HepG2 (cell line): ENCODE measurements at regions not wholly inside any gene's neighbourhood (a gene's known extent, or its start where the extent isn't known, plus 50 kb on each side); places are given as distances from the start of the nearest gene placed in this dataset.

Experiments used
- ATAC-seq: fragments of 200-7000 bp; cut with Tn5 transposase; 3 replicates; pipeline ENCODE4 v1.9.1; 2020; ENCODE audit warnings: mild to moderate bottlenecking, moderate library complexity
- BruUV-seq: library from RNA; stranded (reverse); fragments of 400-500 nt; replicated peaks from 2 replicates; lab custom pipeline; 2021; lab: Mats Ljungman, UMichigan
- CTCF ChIA-PET: fragments of 300-600 bp; formaldehyde crosslinking; extraction: SDS; loops from one replicate; lab custom pipeline; 2021; ENCODE audit warnings: low total read pairs, inconsistent platforms, low intra/inter-chr PET ratio; lab: Yijun Ruan, JAX
- POLR2A ChIA-PET: fragments of 350-600 bp; sonication (Branson Sonifier 250); formaldehyde crosslinking; loops from one replicate; lab custom pipeline; 2020; ENCODE audit warnings: antibody characterized with exemption, inconsistent platforms; lab: Yijun Ruan, JAX
- DNase-seq: peaks from one replicate; pipeline ENCODE4 v3.0.0-alpha.2; 2015; ENCODE audit warnings: low spot score
- FAIRE-seq: peaks from 3 replicates; lab custom pipeline; 2011; peaks lifted over from hg19 to GRCh38; lab: Jason Lieb, UNC
- H2AFZ ChIP-seq: one replicate; pipeline ENCODE4 v1.6.1; 2011; ENCODE audit warnings: low read length, inconsistent platforms
- H3K27ac ChIP-seq: fragments of 300-600 bp; 3 replicates; pipeline ENCODE4 v1.8.0; 2011; ENCODE audit warnings: mixed run types, mild to moderate bottlenecking, mixed read lengths, low read length, inconsistent platforms; ENCODE audit not compliant: insufficient read depth; ENCODE audit errors: extremely low read length
- H3K27me3 ChIP-seq, 2 experiments: fragments of 200-600 bp in 1 of 2; 2 replicates in 1 of 2; 3 replicates in 1 of 2; pipeline versions ENCODE4 v1.6.0 to v1.8.0; 2011; ENCODE audit warnings: low read length in 2 of 2, mild to moderate bottlenecking in 2 of 2, moderate library complexity in 2 of 2, inconsistent platforms in 1 of 2; ENCODE audit not compliant: insufficient read depth in 2 of 2, control insufficient read depth in 1 of 2
- H3K36me3 ChIP-seq, 2 experiments: fragments of 200-600 bp in 1 of 2; replicated peaks in 1 of 2; 2 replicates in 1 of 2; 3 replicates in 1 of 2; pipeline versions ENCODE4 v1.5.1 to v1.8.0; 2011; ENCODE audit warnings: low read length in 2 of 2, inconsistent platforms in 1 of 2; ENCODE audit not compliant: insufficient read depth in 2 of 2, control insufficient read depth in 1 of 2
- H3K4me1 ChIP-seq: 2 replicates; pipeline ENCODE4 v1.5.1; 2012; ENCODE audit warnings: low read length, inconsistent platforms; ENCODE audit not compliant: insufficient read depth
- H3K4me2 ChIP-seq: 2 replicates; pipeline ENCODE4 v1.6.0; 2011; ENCODE audit warnings: low read depth, low read length, inconsistent platforms
- H3K4me3 ChIP-seq, 3 experiments: fragments of 200-600 bp in 1 of 3; sonication (generic), shearing (Covaris generic) in 1 of 3; replicated peaks in 1 of 3; 2 replicates each; pipeline ENCODE4 v1.5.1; 2011 to 2016; ENCODE audit warnings: low read length in 3 of 3, inconsistent platforms in 2 of 3, low read depth in 2 of 3, mild to moderate bottlenecking in 2 of 3, control low read depth in 1 of 3, mixed read lengths in 1 of 3; ENCODE audit not compliant: insufficient read depth in 1 of 3
- H3K79me2 ChIP-seq: one replicate; pipeline ENCODE4 v1.6.1; 2011; ENCODE audit warnings: low read length, inconsistent platforms; ENCODE audit not compliant: insufficient read depth
- H3K9ac ChIP-seq: 2 replicates; pipeline ENCODE4 v1.6.0; 2011; ENCODE audit warnings: mild to moderate bottlenecking, low read depth, low read length, inconsistent platforms; ENCODE audit not compliant: insufficient read depth
- H3K9me3 ChIP-seq: 2 replicates; pipeline ENCODE4 v1.5.1; 2012; ENCODE audit warnings: mild to moderate bottlenecking, low read length
- H4K20me1 ChIP-seq: 2 replicates; pipeline ENCODE4 v1.6.0; 2011; ENCODE audit warnings: inconsistent platforms, mild to moderate bottlenecking, low read length, moderate library complexity; ENCODE audit not compliant: insufficient read depth
- CREB3 ChIP-seq: sonication (generic); formaldehyde crosslinking; IDR thresholded peaks from 2 replicates; pipeline ENCODE4 v1.5.0; 2020; ENCODE audit warnings: missing genetic modification reagents
- EED ChIP-seq: sonication (generic); formaldehyde crosslinking; IDR thresholded peaks from 2 replicates; pipeline ENCODE4 v1.5.0; 2020; ENCODE audit warnings: mild to moderate bottlenecking, missing genetic modification reagents
- GFI1 ChIP-seq: sonication (generic); formaldehyde crosslinking; IDR thresholded peaks from 2 replicates; pipeline ENCODE4 v1.5.0; 2020; ENCODE audit warnings: missing genetic modification reagents, mild to moderate bottlenecking, borderline replicate concordance
- HNRNPK ChIP-seq: fragments of 200-400 bp; formaldehyde crosslinking; IDR thresholded peaks from 2 replicates; pipeline ENCODE4 v1.6.1; 2018; ENCODE audit warnings: low read length, low read depth, moderate library complexity, mild to moderate bottlenecking; ENCODE audit not compliant: poor library complexity, severe bottlenecking
- LCORL ChIP-seq, 2 experiments: fragments of 450-650 bp in 1 of 2; sonication (generic) in 1 of 2; formaldehyde crosslinking in 1 of 2; IDR thresholded peaks; 2 replicates each; pipeline versions ENCODE4 v1.5.0 to v1.6.1; 2017 to 2020; ENCODE audit warnings: antibody characterized with exemption in 1 of 2, missing genetic modification reagents in 1 of 2
- PHF8 ChIP-seq: sonication (generic); formaldehyde crosslinking; IDR thresholded peaks from 2 replicates; pipeline ENCODE4 v1.5.0; 2020; ENCODE audit warnings: missing genetic modification reagents
- POLR2AphosphoS5 ChIP-seq: IDR thresholded peaks from 2 replicates; pipeline ENCODE4 v1.6.1; 2012; ENCODE audit warnings: low read depth, low read length
- PTBP1 ChIP-seq: fragments of 200-400 bp; formaldehyde crosslinking; IDR thresholded peaks from 2 replicates; pipeline ENCODE4 v1.6.1; 2018; ENCODE audit warnings: low read length, low read depth; ENCODE audit not compliant: poor library complexity, severe bottlenecking
- SP1 ChIP-seq, 2 experiments: fragments of 450-650 bp in 1 of 2; sonication (generic) in 1 of 2; formaldehyde crosslinking in 1 of 2; IDR thresholded peaks; 2 replicates each; pipeline versions ENCODE4 v1.4.0 to v1.6.1; 2016 to 2020; ENCODE audit warnings: missing genetic modification reagents in 1 of 2
- SP140L ChIP-seq: sonication (generic); formaldehyde crosslinking; IDR thresholded peaks from 2 replicates; pipeline ENCODE4 v1.4.0; 2020; ENCODE audit warnings: missing genetic modification reagents, borderline replicate concordance
- SRY ChIP-seq: sonication (generic); formaldehyde crosslinking; IDR thresholded peaks from 2 replicates; pipeline ENCODE4 v1.8.0; 2022; ENCODE audit warnings: mild to moderate bottlenecking, missing genetic modification reagents
- TBX3 ChIP-seq: fragments of 450-650 bp; IDR thresholded peaks from 2 replicates; pipeline ENCODE4 v1.6.1; 2017; ENCODE audit warnings: antibody characterized with exemption, mild to moderate bottlenecking, inconsistent platforms, borderline replicate concordance
- TMF1 ChIP-seq: sonication (generic); formaldehyde crosslinking; IDR thresholded peaks from 2 replicates; pipeline ENCODE4 v1.8.1; 2022; ENCODE audit warnings: low read depth, missing genetic modification reagents
- XBP1 ChIP-seq: sonication (generic); formaldehyde crosslinking; IDR thresholded peaks from 2 replicates; pipeline ENCODE4 v1.5.0; 2020; ENCODE audit warnings: missing genetic modification reagents
- ZFP82 ChIP-seq: sonication (generic); formaldehyde crosslinking; IDR thresholded peaks from 2 replicates; pipeline ENCODE4 v1.5.1; 2020; ENCODE audit warnings: mild to moderate bottlenecking, missing genetic modification reagents, borderline replicate concordance
- ZNF451 ChIP-seq: sonication (generic); formaldehyde crosslinking; IDR thresholded peaks from 2 replicates; pipeline ENCODE4 v1.5.0; 2020; ENCODE audit warnings: mild to moderate bottlenecking, missing genetic modification reagents
- ZNF503 ChIP-seq: sonication (generic); formaldehyde crosslinking; IDR thresholded peaks from 2 replicates; pipeline ENCODE4 v1.4.0; 2020; ENCODE audit warnings: missing genetic modification reagents
- ZNF720 ChIP-seq: sonication (generic); formaldehyde crosslinking; IDR thresholded peaks from 2 replicates; pipeline ENCODE4 v1.4.0; 2020; ENCODE audit warnings: missing genetic modification reagents
- WGBS: methylation state at CpG from one replicate; pipeline ENCODE4 v1.1.6; 2017; ENCODE audit warnings: low lambda C conversion rate; 5-methylcytosine and 5-hydroxymethylcytosine counted together
- in situ Hi-C: cut with HindIII; loops from 2 replicates; pipeline ENCODE4 v1.10.0; 2017; ENCODE audit warnings: low pct_unique_long_range_greater_than_20kb; ENCODE audit not compliant: extremely low pct_ligation_motif_present
- intact Hi-C: fragments of 100-400 bp; cut with micrococcal nuclease; formaldehyde crosslinking; loops from one replicate; pipeline ENCODE4 v1.10.0; 2022; ENCODE audit not compliant: unreplicated experiment

GRCh38 chr16:86189934-86190333 lies 291.0 kb downstream of the IRF8 start:
- FAIRE-seq (no peak), DNase-seq (no peak), ATAC-seq (no peak)
- Histone ChIP-seq H4K20me1 (no peaks in the 10 kb centered on the region), H3K9ac (no peak overlapping the region), H3K4me2 (no peak overlapping the region), H3K79me2 (no peaks in the 10 kb centered on the region), H2AFZ (no peak overlapping the region), H3K9me3 (no peaks in the 10 kb centered on the region), H3K4me1 (no peaks in the 10 kb centered on the region), H3K27me3 (peaks cover 2 to 68% of the 10 kb centered on the region in 2 experiments; a peak in 4 of 5 replicates), H3K36me3 (no peaks in the 10 kb centered on the region), H3K4me3 (no peak overlapping the region), H3K27ac (no peak overlapping the region)
- POLR2A ChIA-PET = no interaction called here
- no TSS peak for BruUV-seq
- CTCF ChIA-PET = no interaction called here
- in situ Hi-C loops (no loop called here), intact Hi-C loops (no loop called here)
- TF ChIP-seq HNRNPK (peak; percentile 78), TMF1 (CRISPR knock-in tag) (no peak)
- WGBS = 0% methylated on average over 4 of the region's 4 CpGs

GRCh38 chr16:86191663-86192062 lies 292.7 kb downstream of the IRF8 start:
- H3K27ac ChIP-seq = no peak overlapping the region
- no peak overlapping the region for H3K9ac ChIP-seq
- no peak overlapping the region for H3K4me3 ChIP-seq
- FAIRE-seq = no peak
- no peak overlapping the region for H2AFZ ChIP-seq
- DNase-seq = no peak
- POLR2A ChIA-PET = no interaction called here
- no peaks in the 10 kb centered on the region for H3K36me3 ChIP-seq
- in situ Hi-C loops = no loop called here
- WGBS = 52% methylated on average over 14 of the region's 14 CpGs
- no peaks in the 10 kb centered on the region for H4K20me1 ChIP-seq
- no TSS peak for BruUV-seq
- TF ChIP-seq ZNF451 (CRISPR knock-in tag) (no peak), PHF8 (CRISPR knock-in tag) (no peak), TBX3 (no peak), SP1 (IDR thresholded peaks at IDR 0.05) (no peak), SP1 (CRISPR knock-in tag; IDR thresholded peaks at IDR 0.05) (no peak), ZNF720 (no peak), SP140L (CRISPR knock-in tag) (no peak), EED (CRISPR knock-in tag) (no peak), LCORL (IDR thresholded peaks at IDR 0.05) (no peak), LCORL (CRISPR knock-in tag; IDR thresholded peaks at IDR 0.05) (no peak), SRY (CRISPR knock-in tag) (no peak), PTBP1 (no peak), ZFP82 (CRISPR knock-in tag) (no peak), GFI1 (CRISPR knock-in tag) (no peak), POLR2AphosphoS5 (no peak), ZNF503 (CRISPR knock-in tag) (no peak), XBP1 (CRISPR knock-in tag) (no peak), CREB3 (CRISPR knock-in tag) (no peak)
- TF ChIP-seq, all 625 proteins: peak for 0
- Histone ChIP-seq H3K4me2 (no peak overlapping the region), H3K27me3 (peaks cover 2 to 69% of the 10 kb centered on the region in 2 experiments; a peak in 4 of 5 replicates), H3K9me3 (no peaks in the 10 kb centered on the region), H3K79me2 (no peaks in the 10 kb centered on the region), H3K4me1 (no peaks in the 10 kb centered on the region)
- intact Hi-C loops = no loop called here
- CTCF ChIA-PET = no interaction called here
- no peak for ATAC-seq
